Neural cell (in vitro differentiated cells): ENCODE measurements at regions not wholly inside any gene's neighbourhood (a gene's known extent, or its start where the extent isn't known, plus 50 kb on each side); places are given as distances from the start of the nearest gene placed in this dataset.

Source experiments
- H2AFZ ChIP-seq: fragments of 200-600, 300-800 bp; sonication (generic), shearing (Covaris generic); 2 replicates; pipeline ENCODE4 v1.6.0; 2014; ENCODE audit warnings: low read depth, mild to moderate bottlenecking, antibody characterized with exemption, low read length, moderate library complexity
- H3F3A ChIP-seq: fragments of 200-600 bp; shearing (Covaris generic); 2 replicates; pipeline ENCODE4 v1.6.1; 2016; ENCODE audit warnings: mild to moderate bottlenecking, moderate library complexity, mixed read lengths, antibody characterized with exemption, low read length; ENCODE audit not compliant: insufficient read depth, poor library complexity, severe bottlenecking
- H3K27ac ChIP-seq: fragments of 200-600, 300-800 bp; sonication (generic), shearing (Covaris generic); 2 replicates; pipeline ENCODE4 v1.5.1; 2014; ENCODE audit warnings: mild to moderate bottlenecking, low read length, moderate library complexity
- H3K27me3 ChIP-seq: fragments of 300-800, 200-600 bp; sonication (generic), shearing (Covaris generic); 2 replicates; pipeline ENCODE4 v1.6.0; 2014; ENCODE audit warnings: mild to moderate bottlenecking, low read depth, low read length, moderate library complexity; ENCODE audit not compliant: insufficient read depth
- H3K36me3 ChIP-seq: fragments of 300-800, 200-600 bp; sonication (generic), shearing (Covaris generic); 2 replicates; pipeline ENCODE4 v1.5.1; 2014; ENCODE audit warnings: mild to moderate bottlenecking, antibody characterized with exemption, low read length, moderate library complexity; ENCODE audit not compliant: insufficient read depth
- H3K4me2 ChIP-seq: fragments of 300-800, 200-600 bp; sonication (generic), shearing (Covaris generic); 2 replicates; pipeline ENCODE4 v1.6.0; 2014; ENCODE audit warnings: mild to moderate bottlenecking, low read length
- H3K4me3 ChIP-seq: fragments of 300-800, 200-600 bp; sonication (generic), shearing (Covaris generic); 2 replicates; pipeline ENCODE4 v1.5.1; 2014; ENCODE audit warnings: mild to moderate bottlenecking, low read length, moderate library complexity
- H3K79me2 ChIP-seq: fragments of 200-600 bp; shearing (Covaris generic); replicated peaks from 2 replicates; pipeline ENCODE4 v1.6.0; 2014; ENCODE audit warnings: mild to moderate bottlenecking, low read length, moderate library complexity; ENCODE audit not compliant: insufficient read depth
- H3K9ac ChIP-seq: fragments of 300-800, 200-600 bp; sonication (generic), shearing (Covaris generic); 2 replicates; pipeline ENCODE4 v1.6.1; 2016; ENCODE audit warnings: mild to moderate bottlenecking, low read length, mixed read lengths
- H3K9me2 ChIP-seq: fragments of 200-600 bp; shearing (Covaris generic); 2 replicates; pipeline ENCODE4 v1.6.1; 2016; ENCODE audit warnings: mild to moderate bottlenecking, low read length, mixed read lengths; ENCODE audit not compliant: insufficient read depth
- H3K9me3 ChIP-seq: fragments of 200-600, 300-800 bp; sonication (generic), shearing (Covaris generic); 2 replicates; pipeline ENCODE4 v1.6.1; 2016; ENCODE audit warnings: mild to moderate bottlenecking, mixed run types, low read length, moderate library complexity, mixed read lengths
- H4K20me1 ChIP-seq: fragments of 200-600 bp; shearing (Covaris generic); 2 replicates; pipeline ENCODE4 v1.6.1; 2016; ENCODE audit warnings: mild to moderate bottlenecking, mixed run types; ENCODE audit not compliant: insufficient read depth
- CTCF ChIP-seq: fragments of 450-650 bp; IDR thresholded peaks from 2 replicates; pipeline ENCODE4 v1.5.1; 2014; ENCODE audit warnings: antibody characterized with exemption, mild to moderate bottlenecking, moderate library complexity; ENCODE audit not compliant: poor library complexity, severe bottlenecking
- EP300 ChIP-seq: fragments of 450-650 bp; conservative IDR thresholded peaks from 2 replicates; pipeline ENCODE4 v1.6.1; 2014; ENCODE audit warnings: antibody characterized with exemption, mild to moderate bottlenecking, moderate library complexity; ENCODE audit not compliant: poor library complexity, severe bottlenecking
- EZH2 ChIP-seq: fragments of 200-600, 300-800 bp; shearing (Covaris generic), sonication (generic); IDR thresholded peaks from 2 replicates; pipeline ENCODE4 v1.6.1; 2014; ENCODE audit warnings: antibody characterized with exemption, low read length, borderline replicate concordance, mild to moderate bottlenecking; ENCODE audit not compliant: insufficient read depth, poor library complexity, severe bottlenecking
- MXI1 ChIP-seq: fragments of 450-650 bp; conservative IDR thresholded peaks from 2 replicates; pipeline ENCODE4 v1.6.1; 2014; ENCODE audit warnings: antibody characterized with exemption, mild to moderate bottlenecking; ENCODE audit not compliant: poor library complexity, severe bottlenecking
- POLR2AphosphoS5 ChIP-seq: IDR thresholded peaks from 2 replicates; pipeline ENCODE4 v1.6.1; 2012
- RAD21 ChIP-seq: fragments of 450-650 bp; conservative IDR thresholded peaks from 2 replicates; pipeline ENCODE4 v1.6.1; 2014; ENCODE audit warnings: antibody characterized with exemption, mild to moderate bottlenecking, moderate library complexity
- REST ChIP-seq: IDR thresholded peaks from 2 replicates; pipeline ENCODE4 v1.6.1; 2012; ENCODE audit warnings: borderline replicate concordance
- SMC3 ChIP-seq: fragments of 450-650 bp; conservative IDR thresholded peaks from 2 replicates; pipeline ENCODE4 v1.6.1; 2014; ENCODE audit warnings: antibody characterized with exemption, mild to moderate bottlenecking, moderate library complexity; ENCODE audit not compliant: poor library complexity
- TAF1 ChIP-seq: IDR thresholded peaks from 2 replicates; pipeline ENCODE4 v1.6.1; 2012; ENCODE audit warnings: low read depth

GRCh38 chr10:90192825-90193224 lies 491.4 kb downstream of the KIF20B start:
- TF ChIP-seq EP300 (no peak), EZH2 (no peak), RAD21 (no peak), REST (no peak), SMC3 (no peak), MXI1 (no peak), POLR2AphosphoS5 (no peak), TAF1 (no peak), CTCF (no peak)
- H3K9ac ChIP-seq = no peak overlapping the region

GRCh38 chr10:90193240-90193985 lies 492.0 kb downstream of the KIF20B start:
- Histone ChIP-seq H3K9ac (no peak overlapping the region), H3K4me3 (no peak overlapping the region), H3K9me3 (no peaks in the 10 kb centered on the region), H3K36me3 (no peaks in the 10 kb centered on the region), H3K9me2 (no peaks in the 10 kb centered on the region), H3K27me3 (no peaks in the 10 kb centered on the region), H3K27ac (no peak overlapping the region), H2AFZ (no peak overlapping the region), H4K20me1 (no peaks in the 10 kb centered on the region), H3F3A (no peaks in the 10 kb centered on the region), H3K79me2 (no peaks in the 10 kb centered on the region), H3K4me2 (no peak overlapping the region)
- TF ChIP-seq RAD21 (no peak), MXI1 (no peak), REST (no peak), EP300 (no peak)

More at GRCh38 chr10:90192825-90193224, 491.4 kb downstream of the KIF20B start:
- H3K4me2 ChIP-seq = no peak overlapping the region
- H3K27me3 ChIP-seq = no peaks in the 10 kb centered on the region
- H2AFZ ChIP-seq = no peak overlapping the region
- no peak overlapping the region for H3K27ac ChIP-seq
- H3K9me3 ChIP-seq = no peaks in the 10 kb centered on the region
- H3K79me2 ChIP-seq = no peaks in the 10 kb centered on the region
- H3F3A ChIP-seq = no peaks in the 10 kb centered on the region
- H3K4me3 ChIP-seq = no peak overlapping the region
- H4K20me1 ChIP-seq = no peaks in the 10 kb centered on the region
- H3K36me3 ChIP-seq = no peaks in the 10 kb centered on the region
- no peaks in the 10 kb centered on the region for H3K9me2 ChIP-seq
